K562 (cell line): ENCODE measurements at regions not wholly inside any gene's neighbourhood (a gene's known extent, or its start where the extent isn't known, plus 50 kb on each side); places are given as distances from the start of the nearest gene placed in this dataset.

Experiments used
- BRD9 ChIP-seq: fragments of 450-650 bp; IDR thresholded peaks from 2 replicates; pipeline ENCODE4 v1.6.1; 2018; ENCODE audit warnings: low read depth; ENCODE audit not compliant: partially characterized antibody
- HOMEZ ChIP-seq: fragments of 250-450 bp; sonication (Bioruptor Pico); IDR thresholded peaks from 2 replicates; pipeline ENCODE4 v1.4.0; 2020; ENCODE audit warnings: mild to moderate bottlenecking, moderate library complexity
- KLF6 ChIP-seq: fragments of 250-450 bp; sonication (Bioruptor Pico); IDR thresholded peaks from 2 replicates; pipeline ENCODE4 v1.4.0; 2020; ENCODE audit warnings: mild to moderate bottlenecking, moderate library complexity, borderline replicate concordance
- PKNOX1 ChIP-seq: fragments of 450-650 bp; IDR thresholded peaks from 2 replicates; pipeline ENCODE4 v1.6.1; 2016
- RFX1 ChIP-seq: fragments of 450-650 bp; IDR thresholded peaks from 2 replicates; pipeline ENCODE4 v1.6.1; 2016; ENCODE audit warnings: mild to moderate bottlenecking, moderate library complexity
- VEZF1 ChIP-seq: fragments of 200-800 bp; sonication (Bioruptor generic); IDR thresholded peaks from 2 replicates; pipeline ENCODE4 v1.6.1; 2017; ENCODE audit warnings: missing genetic modification characterization, missing compliant biosample characterization
- ZNF165 ChIP-seq: fragments of 250-450 bp; sonication (Bioruptor Pico); IDR thresholded peaks from 2 replicates; pipeline ENCODE4 v1.4.0; 2020; ENCODE audit warnings: borderline replicate concordance
- ZNF197 ChIP-seq: fragments of 200-800 bp; sonication (Bioruptor generic); IDR thresholded peaks from 2 replicates; pipeline ENCODE4 v1.6.1; 2016; ENCODE audit warnings: low read depth, missing genetic modification characterization, missing compliant biosample characterization
- ZNF436 ChIP-seq: fragments of 250-450, 450-650 bp; sonication (Bioruptor Pico); formaldehyde crosslinking; IDR thresholded peaks from 2 replicates; pipeline ENCODE4 v1.7.0; 2020; ENCODE audit warnings: mild to moderate bottlenecking

GRCh38 chr15:26472661-26473060, 300.2 kb downstream of the GABRB3 start (continued):
- TF ChIP-seq HOMEZ (no peak), ZNF436 (CRISPR knock-in tag) (no peak), KLF6 (CRISPR knock-in tag) (no peak), VEZF1 (no peak), ZNF165 (CRISPR knock-in tag) (no peak), RFX1 (no peak), PKNOX1 (no peak), BRD9 (no peak), ZNF197 (CRISPR knock-in tag) (no peak)
